ENCODE measurements at regions not wholly inside any gene's neighbourhood (a gene's known extent, or its start where the extent isn't known, plus 50 kb on each side); places are given as distances from the start of the nearest gene placed in this dataset.

GRCh38 chr14:34235643-34236300, 226.3 kb downstream of the SPTSSA start:
- TF ChIP-seq CTCF (IDR thresholded peaks at IDR 0.05; ENCODE audit: extremely low read depth, insufficient read depth, missing control alignments): no peak
- in situ Hi-C loops (cut with MboI; ENCODE audit: low pct_unique_long_range_greater_than_20kb, low sequenced_read_pairs, unreplicated experiment): loop anchor here (25.0 kb wide), 1 partner anchor 398 kb away; no protein-coding TSS in a partner anchor
- no peak for DNase-seq (ENCODE audit: low spot score)

GRCh38 chr14:34234258-34234657, 227.8 kb downstream of the SPTSSA start:
- in situ Hi-C loops (cut with MboI; ENCODE audit: low pct_unique_long_range_greater_than_20kb, low sequenced_read_pairs, unreplicated experiment): loop anchor here (25.0 kb wide), 1 partner anchor 397 kb away; no protein-coding TSS in a partner anchor
- no peak for TF ChIP-seq CTCF (IDR thresholded peaks at IDR 0.05; ENCODE audit: extremely low read depth, insufficient read depth, missing control alignments)
- DNase-seq (ENCODE audit: low spot score): no peak

- no peak for DNase-seq (ENCODE audit: low spot score)
- in situ Hi-C loops (cut with MboI; ENCODE audit: low pct_unique_long_range_greater_than_20kb, low sequenced_read_pairs, unreplicated experiment): loop anchor here (25.0 kb wide), 1 partner anchor 396 kb away; no protein-coding TSS in a partner anchor
- TF ChIP-seq CTCF (IDR thresholded peaks at IDR 0.05; ENCODE audit: extremely low read depth, insufficient read depth, missing control alignments): no peak
Observed at GRCh38 chr14:34233619-34234018, 228.4 kb downstream of the SPTSSA start.

- in situ Hi-C loops (cut with MboI; ENCODE audit: low pct_unique_long_range_greater_than_20kb, low sequenced_read_pairs, unreplicated experiment): loop anchor here (25.0 kb wide), 1 partner anchor 395 kb away; no protein-coding TSS in a partner anchor
- no peak for DNase-seq (ENCODE audit: low spot score)
- no peak for TF ChIP-seq CTCF (IDR thresholded peaks at IDR 0.05; ENCODE audit: extremely low read depth, insufficient read depth, missing control alignments)
Observed at GRCh38 chr14:34232790-34233189, 229.2 kb downstream of the SPTSSA start.

GRCh38 chr14:34231626-34232025, 230.4 kb downstream of the SPTSSA start:
- no peak for DNase-seq (ENCODE audit: low spot score)
- in situ Hi-C loops (cut with MboI; ENCODE audit: low pct_unique_long_range_greater_than_20kb, low sequenced_read_pairs, unreplicated experiment): loop anchor here (25.0 kb wide), 1 partner anchor 394 kb away; no protein-coding TSS in a partner anchor
- no peak for TF ChIP-seq CTCF (IDR thresholded peaks at IDR 0.05; ENCODE audit: extremely low read depth, insufficient read depth, missing control alignments)

GRCh38 chr14:34229140-34229539, 232.9 kb downstream of the SPTSSA start:
- in situ Hi-C loops (cut with MboI; ENCODE audit: low pct_unique_long_range_greater_than_20kb, low sequenced_read_pairs, unreplicated experiment): loop anchor here (25.0 kb wide), 1 partner anchor 392 kb away; no protein-coding TSS in a partner anchor
- TF ChIP-seq CTCF (IDR thresholded peaks at IDR 0.05; ENCODE audit: extremely low read depth, insufficient read depth, missing control alignments): no peak
- DNase-seq (ENCODE audit: low spot score): no peak
